Astrocyte (in vitro differentiated cells and primary cell): ENCODE measurements at regions not wholly inside any gene's neighbourhood (a gene's known extent, or its start where the extent isn't known, plus 50 kb on each side); places are given as distances from the start of the nearest gene placed in this dataset.
A peak's percentile ranks its signal among the peaks of the same experiment; 100 is the strongest.
"Not testable (repeated sequence)": the region's sequence is repeated elsewhere in the genome, so short reads cannot be mapped to it uniquely, and the experiment has no call there.

Experiments
- DNase-seq: peaks from one replicate; pipeline ENCODE4 v3.0.0-alpha.2; 2010; ENCODE audit warnings: low read depth
- FAIRE-seq: peaks from 2 replicates; lab custom pipeline; 2011; peaks lifted over from hg19 to GRCh38; lab: Jason Lieb, UNC
- H2AFZ ChIP-seq: 2 replicates; pipeline ENCODE4 v1.6.0; 2012; ENCODE audit warnings: low read depth, low read length, inconsistent platforms
- H3K27ac ChIP-seq: 2 replicates; pipeline ENCODE4 v1.5.1; 2011; ENCODE audit warnings: low read depth, low read length, inconsistent platforms
- H3K27me3 ChIP-seq: 2 replicates; pipeline ENCODE4 v1.6.0; 2011; ENCODE audit warnings: low read length, inconsistent platforms; ENCODE audit not compliant: insufficient read depth
- H3K36me3 ChIP-seq: 2 replicates; pipeline ENCODE4 v1.5.1; 2011; ENCODE audit warnings: low read length, inconsistent platforms; ENCODE audit not compliant: insufficient read depth
- H3K4me1 ChIP-seq: 2 replicates; pipeline ENCODE4 v1.5.1; 2011; ENCODE audit warnings: low read length, inconsistent platforms; ENCODE audit not compliant: insufficient read depth
- H3K4me2 ChIP-seq: 2 replicates; pipeline ENCODE4 v1.6.0; 2012; ENCODE audit warnings: low read length, inconsistent platforms
- H3K4me3 ChIP-seq: 2 replicates; pipeline ENCODE4 v1.5.1; 2011; ENCODE audit warnings: low read depth, mild to moderate bottlenecking, low read length, inconsistent platforms; ENCODE audit not compliant: insufficient read depth
- H3K79me2 ChIP-seq: 2 replicates; pipeline ENCODE4 v1.6.0; 2012; ENCODE audit warnings: mild to moderate bottlenecking, low read length, inconsistent platforms; ENCODE audit not compliant: insufficient read depth
- H3K9ac ChIP-seq: 2 replicates; pipeline ENCODE4 v1.6.0; 2012; ENCODE audit warnings: mild to moderate bottlenecking, low read length, inconsistent platforms
- H3K9me3 ChIP-seq: 2 replicates; pipeline ENCODE4 v1.5.1; 2012; ENCODE audit warnings: low read depth, mild to moderate bottlenecking, low read length, inconsistent platforms; ENCODE audit not compliant: insufficient read depth
- H4K20me1 ChIP-seq: 2 replicates; pipeline ENCODE4 v1.6.0; 2012; ENCODE audit warnings: low read length, inconsistent platforms; ENCODE audit not compliant: insufficient read depth
- H3K27ac Mint-ChIP-seq: one replicate; pipeline ENCODE4 v1.8.0; 2021; ENCODE audit warnings: mild to moderate bottlenecking, mixed read lengths; ENCODE audit not compliant: unreplicated experiment
- H3K27me3 Mint-ChIP-seq: one replicate; pipeline ENCODE4 v1.8.0; 2021; ENCODE audit warnings: low read depth, mixed read lengths; ENCODE audit not compliant: unreplicated experiment
- H3K36me3 Mint-ChIP-seq: one replicate; pipeline ENCODE4 v1.8.0; 2021; ENCODE audit warnings: low read depth, mixed read lengths; ENCODE audit not compliant: unreplicated experiment
- H3K4me1 Mint-ChIP-seq: one replicate; pipeline ENCODE4 v1.8.0; 2021; ENCODE audit warnings: low read depth, mixed read lengths; ENCODE audit not compliant: unreplicated experiment
- H3K4me3 Mint-ChIP-seq: one replicate; pipeline ENCODE4 v1.8.0; 2021; ENCODE audit warnings: mild to moderate bottlenecking, moderate library complexity, mixed read lengths; ENCODE audit not compliant: unreplicated experiment
- H3K9me3 Mint-ChIP-seq: one replicate; pipeline ENCODE4 v1.8.0; 2021; ENCODE audit warnings: mild to moderate bottlenecking, mixed read lengths; ENCODE audit not compliant: unreplicated experiment
- EZH2 ChIP-seq: IDR thresholded peaks from 2 replicates; pipeline ENCODE4 v1.6.1; 2012; ENCODE audit warnings: mild to moderate bottlenecking, low read length, inconsistent platforms; ENCODE audit not compliant: insufficient read depth
- TF ChIP-seq, protein P1 (sequence below): IDR thresholded peaks from 2 replicates; pipeline ENCODE4 v1.5.1; 2011; ENCODE audit warnings: low read depth, mild to moderate bottlenecking, inconsistent platforms, low read length, moderate library complexity; ENCODE audit not compliant: insufficient read depth

DNA sequence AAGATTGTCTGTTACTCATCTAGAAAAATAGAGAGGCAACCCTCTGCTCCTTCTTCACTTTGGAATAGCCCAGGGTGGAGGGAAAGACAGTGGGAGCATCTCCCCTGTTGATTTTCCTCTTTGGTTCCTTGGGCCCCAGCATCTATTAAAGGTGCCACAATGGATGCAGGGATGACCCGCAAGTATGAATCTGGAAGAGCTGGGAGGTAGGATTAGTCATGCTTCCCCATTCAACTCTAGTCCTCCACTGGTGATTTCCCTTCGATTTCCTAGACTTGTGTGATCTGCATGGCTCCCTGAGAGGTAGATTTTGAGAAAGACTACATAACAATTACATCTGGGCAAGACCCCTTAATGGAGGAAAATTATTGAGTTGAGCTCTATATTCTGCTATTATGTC lies 127.8 kb downstream of the MAGEE1 start:
- Histone ChIP-seq H3K9ac (no peak overlapping the region), H3K4me3 (no peak overlapping the region), H3K4me1 (no peaks in the 10 kb centered on the region), H2AFZ (no peak overlapping the region), H3K36me3 (no peaks in the 10 kb centered on the region), H3K4me2 (no peak overlapping the region), H4K20me1 (no peaks in the 10 kb centered on the region), H3K27ac (no peak overlapping the region), H3K9me3 (no peaks in the 10 kb centered on the region), H3K79me2 (no peaks in the 10 kb centered on the region), H3K27me3 (no peaks in the 10 kb centered on the region)
- TF ChIP-seq, protein P1, sequence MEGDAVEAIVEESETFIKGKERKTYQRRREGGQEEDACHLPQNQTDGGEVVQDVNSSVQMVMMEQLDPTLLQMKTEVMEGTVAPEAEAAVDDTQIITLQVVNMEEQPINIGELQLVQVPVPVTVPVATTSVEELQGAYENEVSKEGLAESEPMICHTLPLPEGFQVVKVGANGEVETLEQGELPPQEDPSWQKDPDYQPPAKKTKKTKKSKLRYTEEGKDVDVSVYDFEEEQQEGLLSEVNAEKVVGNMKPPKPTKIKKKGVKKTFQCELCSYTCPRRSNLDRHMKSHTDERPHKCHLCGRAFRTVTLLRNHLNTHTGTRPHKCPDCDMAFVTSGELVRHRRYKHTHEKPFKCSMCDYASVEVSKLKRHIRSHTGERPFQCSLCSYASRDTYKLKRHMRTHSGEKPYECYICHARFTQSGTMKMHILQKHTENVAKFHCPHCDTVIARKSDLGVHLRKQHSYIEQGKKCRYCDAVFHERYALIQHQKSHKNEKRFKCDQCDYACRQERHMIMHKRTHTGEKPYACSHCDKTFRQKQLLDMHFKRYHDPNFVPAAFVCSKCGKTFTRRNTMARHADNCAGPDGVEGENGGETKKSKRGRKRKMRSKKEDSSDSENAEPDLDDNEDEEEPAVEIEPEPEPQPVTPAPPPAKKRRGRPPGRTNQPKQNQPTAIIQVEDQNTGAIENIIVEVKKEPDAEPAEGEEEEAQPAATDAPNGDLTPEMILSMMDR = no peak
- no peak for TF ChIP-seq EZH2
- Mint-ChIP-seq H3K4me1 (no peaks in the 10 kb centered on the region), H3K27me3 (no peaks in the 10 kb centered on the region), H3K27ac (no peak overlapping the region), H3K36me3 (no peaks in the 10 kb centered on the region), H3K4me3 (no peak overlapping the region), H3K9me3 (peaks cover 2% of the 10 kb centered on the region)
- DNase-seq = no peak
- FAIRE-seq = no peak

DNA sequence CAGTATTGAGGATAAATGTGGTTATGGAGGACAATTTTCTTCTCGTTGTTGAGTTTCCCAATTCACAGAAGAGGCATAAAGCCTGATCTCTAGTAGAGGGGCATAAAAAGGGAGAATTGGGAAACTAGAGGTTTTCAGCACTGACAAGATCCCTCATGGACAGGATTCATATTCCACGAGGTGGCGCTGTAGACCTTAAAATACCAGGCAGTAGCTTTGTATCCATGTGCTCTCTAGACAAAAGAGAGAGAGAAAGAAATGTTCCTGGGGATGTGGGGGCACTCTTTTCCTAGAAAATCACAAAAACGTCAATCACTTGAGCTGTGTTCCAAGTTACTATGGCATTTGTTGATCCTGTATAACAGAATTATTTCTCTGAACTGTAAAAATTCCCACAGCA lies 128.3 kb downstream of the MAGEE1 start:
- Histone ChIP-seq H3K79me2 (no peaks in the 10 kb centered on the region), H3K4me3 (no peak overlapping the region), H3K27ac (no peak overlapping the region), H2AFZ (no peak overlapping the region), H3K27me3 (no peaks in the 10 kb centered on the region), H3K4me1 (no peaks in the 10 kb centered on the region), H4K20me1 (no peaks in the 10 kb centered on the region), H3K4me2 (no peak overlapping the region), H3K9ac (no peak overlapping the region), H3K36me3 (no peaks in the 10 kb centered on the region), H3K9me3 (no peaks in the 10 kb centered on the region)
- DNase-seq = no peak
- Mint-ChIP-seq H3K27ac (no peak overlapping the region), H3K27me3 (no peaks in the 10 kb centered on the region), H3K4me1 (no peaks in the 10 kb centered on the region), H3K9me3 (peaks cover 2% of the 10 kb centered on the region), H3K4me3 (no peak overlapping the region), H3K36me3 (no peaks in the 10 kb centered on the region)
- TF ChIP-seq, protein P1 = peak; percentile 11
- TF ChIP-seq EZH2 = no peak
- peak; percentile 32 for FAIRE-seq

DNA sequence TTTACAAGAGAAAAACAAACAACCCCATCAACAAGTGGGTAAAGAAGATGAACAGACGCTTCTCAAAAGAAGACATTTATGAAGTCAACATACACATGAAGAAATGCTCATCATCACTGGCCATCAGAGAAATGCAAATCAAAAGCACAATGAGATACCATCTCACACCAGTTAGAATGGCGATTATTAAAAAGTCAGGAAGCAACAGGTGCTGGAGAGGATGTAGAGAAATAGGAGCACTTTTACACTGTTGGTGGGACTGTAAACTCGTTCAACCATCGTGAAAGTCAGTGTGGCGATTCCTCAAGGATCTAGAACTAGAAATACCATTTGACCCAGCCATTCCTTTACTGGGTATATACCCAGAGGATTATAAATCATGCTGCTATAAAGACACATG lies 137.3 kb downstream of the MAGEE1 start:
- not testable (repeated sequence) for H3K27ac Mint-ChIP-seq, H3K4me3 ChIP-seq, H3K4me3 Mint-ChIP-seq, H3K27ac ChIP-seq, H3K9me3 ChIP-seq, H3K36me3 ChIP-seq, H3K9ac ChIP-seq, H3K4me1 ChIP-seq, H4K20me1 ChIP-seq, H3K79me2 ChIP-seq, H3K36me3 Mint-ChIP-seq, H3K27me3 Mint-ChIP-seq, H3K27me3 ChIP-seq, DNase-seq, H3K4me1 Mint-ChIP-seq, H3K4me2 ChIP-seq, FAIRE-seq, H2AFZ ChIP-seq
- H3K9me3 Mint-ChIP-seq = peaks cover 11% of the 10 kb centered on the region
